Osteoblast (primary cell): ENCODE measurements at regions not wholly inside any gene's neighbourhood (a gene's known extent, or its start where the extent isn't known, plus 50 kb on each side); places are given as distances from the start of the nearest gene placed in this dataset.

Source experiments
- DNase-seq: peaks from one replicate; pipeline ENCODE4 v3.0.0; 2011; ENCODE audit warnings: low spot score, mixed read lengths; ENCODE audit not compliant: insufficient read length; ENCODE audit errors: missing footprints
- H2AFZ ChIP-seq: 2 replicates; pipeline ENCODE4 v1.6.0; 2011; ENCODE audit warnings: mild to moderate bottlenecking, low read length
- H3K27ac ChIP-seq: 2 replicates; pipeline ENCODE4 v1.5.1; 2011; ENCODE audit warnings: mild to moderate bottlenecking, low read depth, low read length, moderate library complexity
- H3K27me3 ChIP-seq: 2 replicates; pipeline ENCODE4 v1.6.0; 2012; ENCODE audit warnings: mild to moderate bottlenecking, control low read depth, inconsistent platforms, low read length, moderate library complexity; ENCODE audit not compliant: insufficient read depth
- H3K36me3 ChIP-seq: 2 replicates; pipeline ENCODE4 v1.5.1; 2011; ENCODE audit warnings: mild to moderate bottlenecking, low read length, control low read depth, moderate library complexity; ENCODE audit not compliant: insufficient read depth
- H3K4me1 ChIP-seq: 2 replicates; pipeline ENCODE4 v1.5.1; 2011; ENCODE audit warnings: mild to moderate bottlenecking, low read length, control low read depth, moderate library complexity; ENCODE audit not compliant: insufficient read depth
- H3K4me2 ChIP-seq: 2 replicates; pipeline ENCODE4 v1.6.0; 2011; ENCODE audit warnings: mild to moderate bottlenecking, low read length; ENCODE audit not compliant: insufficient read depth
- H3K4me3 ChIP-seq: fragments of 200-600 bp; sonication (generic); 3 replicates; pipeline ENCODE4 v1.5.1; 2012; ENCODE audit warnings: mild to moderate bottlenecking, low read length, inconsistent platforms; ENCODE audit not compliant: insufficient read depth
- H3K79me2 ChIP-seq: 2 replicates; pipeline ENCODE4 v1.6.0; 2012; ENCODE audit warnings: mild to moderate bottlenecking, low read length, control low read depth, inconsistent platforms; ENCODE audit not compliant: insufficient read depth
- H3K9me3 ChIP-seq: 2 replicates; pipeline ENCODE4 v1.5.1; 2011; ENCODE audit warnings: low read depth, low read length, control low read depth
- H4K20me1 ChIP-seq: 2 replicates; pipeline ENCODE4 v1.6.0; 2012; ENCODE audit warnings: mild to moderate bottlenecking, low read length, control low read depth; ENCODE audit not compliant: insufficient read depth
- TF ChIP-seq, protein P1 (sequence below): IDR thresholded peaks from 2 replicates; pipeline ENCODE4 v1.5.1; 2011; ENCODE audit warnings: mild to moderate bottlenecking, low read depth, low read length, moderate library complexity; ENCODE audit errors: extremely low read depth

DNA sequence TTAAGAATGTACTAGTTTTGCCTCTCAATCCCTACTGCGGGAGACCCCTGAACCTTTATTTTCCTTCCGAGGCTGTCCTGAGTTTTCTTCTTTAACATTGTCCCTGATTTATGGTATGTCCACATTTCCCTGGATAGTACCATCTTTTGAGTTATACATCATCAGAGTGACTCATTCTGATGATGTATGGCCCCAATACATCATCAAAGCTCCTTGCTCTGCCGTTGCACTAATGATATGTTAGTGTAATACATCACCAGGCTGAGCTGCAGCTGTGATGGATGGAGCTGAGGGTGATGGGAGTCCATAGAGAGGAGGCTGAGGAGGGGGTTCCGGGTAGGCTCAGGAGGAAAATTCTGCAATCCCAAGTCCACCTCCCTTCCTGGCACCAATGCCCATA, 986.5 kb downstream of the KCNMA1 start:
- TF ChIP-seq, protein P1, sequence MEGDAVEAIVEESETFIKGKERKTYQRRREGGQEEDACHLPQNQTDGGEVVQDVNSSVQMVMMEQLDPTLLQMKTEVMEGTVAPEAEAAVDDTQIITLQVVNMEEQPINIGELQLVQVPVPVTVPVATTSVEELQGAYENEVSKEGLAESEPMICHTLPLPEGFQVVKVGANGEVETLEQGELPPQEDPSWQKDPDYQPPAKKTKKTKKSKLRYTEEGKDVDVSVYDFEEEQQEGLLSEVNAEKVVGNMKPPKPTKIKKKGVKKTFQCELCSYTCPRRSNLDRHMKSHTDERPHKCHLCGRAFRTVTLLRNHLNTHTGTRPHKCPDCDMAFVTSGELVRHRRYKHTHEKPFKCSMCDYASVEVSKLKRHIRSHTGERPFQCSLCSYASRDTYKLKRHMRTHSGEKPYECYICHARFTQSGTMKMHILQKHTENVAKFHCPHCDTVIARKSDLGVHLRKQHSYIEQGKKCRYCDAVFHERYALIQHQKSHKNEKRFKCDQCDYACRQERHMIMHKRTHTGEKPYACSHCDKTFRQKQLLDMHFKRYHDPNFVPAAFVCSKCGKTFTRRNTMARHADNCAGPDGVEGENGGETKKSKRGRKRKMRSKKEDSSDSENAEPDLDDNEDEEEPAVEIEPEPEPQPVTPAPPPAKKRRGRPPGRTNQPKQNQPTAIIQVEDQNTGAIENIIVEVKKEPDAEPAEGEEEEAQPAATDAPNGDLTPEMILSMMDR = no peak
- no peaks in the 10 kb centered on the region for H3K9me3 ChIP-seq
- peaks cover 10% of the 10 kb centered on the region for H3K4me1 ChIP-seq
- no peaks in the 10 kb centered on the region for H3K79me2 ChIP-seq
- H3K36me3 ChIP-seq = no peaks in the 10 kb centered on the region
- no peak overlapping the region for H3K4me2 ChIP-seq
- H4K20me1 ChIP-seq = no peaks in the 10 kb centered on the region
- no peak overlapping the region for H2AFZ ChIP-seq
- H3K27me3 ChIP-seq = peaks cover 2% of the 10 kb centered on the region
- no peak overlapping the region for H3K4me3 ChIP-seq
- DNase-seq = no peak
- H3K27ac ChIP-seq = no peak overlapping the region

DNA sequence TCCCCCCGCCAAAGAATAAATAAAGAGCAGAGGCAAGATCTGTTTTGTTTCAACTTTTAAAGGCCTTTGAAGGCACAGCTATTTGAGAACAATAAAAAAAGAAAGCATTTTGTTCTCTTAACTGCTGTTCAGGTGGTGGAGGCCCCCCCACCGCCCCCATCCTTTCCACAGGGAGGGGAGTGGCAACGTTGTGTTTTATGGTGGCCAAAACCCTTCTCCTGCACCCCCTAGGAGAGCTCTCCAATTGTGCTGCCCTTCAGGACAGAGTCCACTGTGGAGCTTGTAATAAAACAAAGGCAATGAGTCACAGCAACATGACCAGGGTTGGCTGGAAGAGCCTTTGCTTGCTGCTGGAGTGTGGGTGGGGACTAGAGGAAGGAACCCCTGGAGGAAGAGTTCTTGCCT, 987.9 kb downstream of the KCNMA1 start:
- Histone ChIP-seq H3K79me2 (no peaks in the 10 kb centered on the region), H2AFZ (peak overlapping the region; percentile 52), H3K4me2 (no peak overlapping the region), H3K4me3 (no peak overlapping the region), H4K20me1 (no peaks in the 10 kb centered on the region), H3K36me3 (no peaks in the 10 kb centered on the region), H3K4me1 (peaks cover 10% of the 10 kb centered on the region), H3K27ac (no peak overlapping the region), H3K27me3 (no peaks in the 10 kb centered on the region), H3K9me3 (no peaks in the 10 kb centered on the region)
- TF ChIP-seq, protein P1 = no peak
- DNase-seq = peak; percentile 79

- H3K36me3 ChIP-seq = no peaks in the 10 kb centered on the region
- H3K4me1 ChIP-seq = peaks cover 10% of the 10 kb centered on the region
- H2AFZ ChIP-seq = peak overlapping the region; percentile 52
- no peaks in the 10 kb centered on the region for H3K9me3 ChIP-seq
- no peaks in the 10 kb centered on the region for H3K79me2 ChIP-seq
- no peaks in the 10 kb centered on the region for H4K20me1 ChIP-seq
- no peak overlapping the region for H3K4me2 ChIP-seq
- no peak overlapping the region for H3K27ac ChIP-seq
- DNase-seq = no peak
- TF ChIP-seq, protein P1 = no peak
- no peaks in the 10 kb centered on the region for H3K27me3 ChIP-seq
- no peak overlapping the region for H3K4me3 ChIP-seq
These were observed 988.4 kb downstream of the KCNMA1 start for GRCh38 chr10:76649254-76649653.

GRCh38 chr10:76647301-76647700, 990.3 kb downstream of the KCNMA1 start:
- H3K4me3 ChIP-seq = no peak overlapping the region
- H2AFZ ChIP-seq = no peak overlapping the region
- no peaks in the 10 kb centered on the region for H3K9me3 ChIP-seq
- no peak for DNase-seq
- H3K4me2 ChIP-seq = no peak overlapping the region
- no peak overlapping the region for H3K27ac ChIP-seq
- H3K79me2 ChIP-seq = no peaks in the 10 kb centered on the region
- no peaks in the 10 kb centered on the region for H3K36me3 ChIP-seq
- H4K20me1 ChIP-seq = no peaks in the 10 kb centered on the region
- peaks cover 10% of the 10 kb centered on the region for H3K4me1 ChIP-seq
- no peaks in the 10 kb centered on the region for H3K27me3 ChIP-seq
- TF ChIP-seq, protein P1 = no peak
